Central memory CD4-positive, alpha-beta T cell (primary cell): ENCODE measurements at regions not wholly inside any gene's neighbourhood (a gene's known extent, or its start where the extent isn't known, plus 50 kb on each side); places are given as distances from the start of the nearest gene placed in this dataset.

Source experiments
- DNase-seq: peaks from one replicate; pipeline ENCODE4 v3.0.0; 2022

DNA sequence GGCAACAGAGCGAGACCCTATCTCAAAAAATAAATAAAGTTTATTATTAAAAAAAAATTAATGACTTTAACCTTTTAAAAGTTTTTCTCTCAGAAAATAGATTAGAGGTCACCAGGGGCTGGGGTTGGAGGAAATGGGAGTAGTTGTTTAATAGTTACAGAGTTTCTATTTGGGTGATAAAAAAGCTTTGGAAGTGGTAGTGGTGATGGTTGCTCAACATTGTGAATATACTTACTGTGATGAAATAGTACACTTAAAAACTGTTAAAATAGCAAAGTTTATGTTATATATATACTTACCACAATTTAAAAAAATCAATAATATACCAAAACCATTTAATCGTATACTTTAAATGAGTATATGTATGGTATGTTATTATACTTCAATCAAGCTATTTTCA lies 59.6 kb downstream of the ARL6IP4 start:
- no peak for DNase-seq

DNA sequence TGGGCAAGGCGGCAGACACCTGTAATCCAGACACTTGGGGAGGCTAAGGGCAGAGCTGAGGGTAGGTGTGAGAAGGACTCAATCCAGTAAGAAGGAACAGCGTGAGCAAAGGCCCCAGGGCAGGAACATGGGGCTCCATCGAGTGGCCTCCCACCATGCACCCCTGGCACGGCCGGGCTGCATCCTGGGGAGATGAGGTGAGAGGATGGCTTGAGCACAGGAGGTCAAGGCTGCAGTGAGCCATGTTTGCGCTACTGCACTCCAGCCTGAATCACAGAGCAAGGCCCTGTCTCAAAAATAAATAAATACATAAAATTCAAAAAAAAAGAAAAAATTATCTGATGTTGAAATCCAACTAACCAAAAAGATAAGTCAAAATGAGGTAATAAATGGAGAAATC lies 58.5 kb downstream of the ARL6IP4 start:
- no peak for DNase-seq

DNA sequence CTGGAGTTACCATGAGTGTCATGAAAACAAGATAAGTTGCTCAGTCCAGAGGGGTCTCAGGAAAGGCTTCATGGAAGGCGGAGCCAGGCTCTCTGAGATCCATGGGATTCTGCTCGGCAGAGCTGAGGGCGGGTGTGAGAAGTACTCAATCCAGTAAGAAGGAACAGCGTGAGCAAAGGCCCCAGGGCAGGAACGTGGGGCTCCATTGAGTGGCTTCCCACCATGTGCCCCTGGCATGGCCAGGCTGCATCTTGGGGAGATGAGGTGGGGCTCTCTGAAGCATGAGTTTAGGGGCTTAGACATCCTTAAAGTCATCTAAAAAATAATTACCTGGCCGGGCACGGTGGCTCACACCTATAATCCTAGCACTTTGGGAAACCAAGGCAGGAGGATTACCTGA lies 58.0 kb downstream of the ARL6IP4 start:
- no peak for DNase-seq

DNA sequence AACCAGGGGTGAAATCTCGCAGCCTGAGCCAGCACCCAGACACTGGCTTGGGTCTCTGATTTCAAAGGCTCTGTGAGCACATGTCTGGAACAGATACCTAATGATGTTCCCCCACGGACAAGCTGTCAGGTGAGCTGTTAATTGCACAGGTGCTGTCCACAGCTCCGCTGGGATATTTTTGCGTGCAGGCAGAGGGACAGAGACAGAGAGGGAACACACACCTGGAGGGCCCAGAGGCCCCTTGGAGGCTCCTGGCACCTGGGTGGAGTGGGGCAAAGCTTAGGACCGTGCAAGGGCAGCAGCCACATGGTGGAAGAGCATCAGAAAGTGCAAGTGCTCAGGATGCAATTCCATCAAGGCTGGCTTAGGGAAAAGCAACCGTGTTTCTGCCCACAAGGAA lies 57.3 kb downstream of the ARL6IP4 start:
- no peak for DNase-seq

DNA sequence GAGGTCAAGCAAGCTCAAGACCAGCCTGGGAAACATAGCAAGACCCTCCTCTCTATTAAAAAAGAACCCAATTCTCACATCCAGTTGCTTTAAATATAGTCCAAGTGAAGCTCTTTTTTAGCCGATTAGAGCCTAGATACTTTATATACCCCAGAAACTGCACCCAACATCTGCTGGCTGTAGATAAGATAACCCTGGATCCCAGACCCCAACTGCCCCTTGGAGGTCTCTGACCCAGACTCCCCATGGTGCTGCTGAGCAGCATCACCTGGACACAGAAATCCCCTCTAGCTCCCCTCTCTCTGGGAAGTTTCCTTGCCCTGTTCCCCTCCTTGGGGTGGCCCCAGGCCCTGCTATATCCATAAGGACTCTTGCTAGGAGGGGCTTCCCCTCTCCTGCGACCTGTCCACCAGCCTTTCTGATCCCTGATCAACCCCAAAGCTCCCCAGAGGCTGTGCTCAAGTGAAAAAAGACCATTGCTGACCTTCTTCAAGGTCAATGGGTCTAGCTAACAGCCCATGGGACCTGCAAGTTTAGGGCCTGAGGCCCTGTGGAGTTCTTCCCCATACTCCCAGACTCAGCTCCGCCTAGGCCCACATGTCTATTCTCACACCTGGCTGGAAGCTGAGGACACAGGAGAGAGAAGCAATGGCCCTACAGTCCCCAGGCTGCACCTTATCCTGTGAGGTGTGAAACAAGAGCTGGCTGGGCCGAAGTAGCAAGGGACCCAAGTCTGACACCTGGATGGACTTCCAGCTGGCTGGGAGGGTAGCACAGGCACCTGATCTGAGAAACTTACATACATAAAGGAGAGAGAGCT lies 56.2 kb downstream of the ARL6IP4 start:
- no peak for DNase-seq

DNA sequence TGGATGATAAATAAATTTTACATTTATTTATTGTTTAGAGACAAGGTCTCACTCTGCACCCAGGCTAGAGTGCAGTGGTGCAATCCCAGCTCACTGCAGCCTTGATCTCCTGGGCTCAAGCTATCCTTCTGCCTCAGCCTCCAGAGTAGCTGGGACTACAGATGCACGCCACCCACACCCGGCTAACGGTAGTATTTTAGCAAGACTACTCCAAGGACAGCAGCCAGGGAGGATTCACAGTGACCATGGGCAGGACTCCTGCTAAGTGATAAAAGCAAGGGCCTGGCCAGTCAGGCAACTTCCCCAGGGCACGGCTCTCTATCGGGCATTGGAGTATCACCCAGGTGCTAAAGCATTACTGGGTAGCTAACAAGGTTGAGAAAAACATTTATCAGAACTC lies 55.4 kb downstream of the ARL6IP4 start:
- no peak for DNase-seq

DNA sequence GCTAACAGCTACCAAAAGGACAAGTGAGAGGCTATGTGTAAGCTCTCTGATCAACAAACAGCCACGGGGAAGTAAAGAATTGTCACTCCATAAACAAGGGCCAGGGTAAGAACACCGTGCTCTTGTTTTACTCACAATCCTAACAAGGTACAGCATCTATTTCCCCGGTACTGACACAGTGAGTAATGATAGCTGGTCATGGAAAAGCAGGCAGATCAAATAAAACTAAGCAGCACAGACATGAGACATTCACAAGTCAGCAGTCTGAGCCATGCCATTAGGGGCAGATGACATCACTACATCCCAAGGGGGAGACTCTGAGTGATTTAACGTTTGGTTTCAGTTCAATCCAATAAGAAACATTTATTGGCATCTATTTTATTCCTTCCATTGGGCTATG lies 54.4 kb downstream of the ARL6IP4 start:
- no peak for DNase-seq

DNA sequence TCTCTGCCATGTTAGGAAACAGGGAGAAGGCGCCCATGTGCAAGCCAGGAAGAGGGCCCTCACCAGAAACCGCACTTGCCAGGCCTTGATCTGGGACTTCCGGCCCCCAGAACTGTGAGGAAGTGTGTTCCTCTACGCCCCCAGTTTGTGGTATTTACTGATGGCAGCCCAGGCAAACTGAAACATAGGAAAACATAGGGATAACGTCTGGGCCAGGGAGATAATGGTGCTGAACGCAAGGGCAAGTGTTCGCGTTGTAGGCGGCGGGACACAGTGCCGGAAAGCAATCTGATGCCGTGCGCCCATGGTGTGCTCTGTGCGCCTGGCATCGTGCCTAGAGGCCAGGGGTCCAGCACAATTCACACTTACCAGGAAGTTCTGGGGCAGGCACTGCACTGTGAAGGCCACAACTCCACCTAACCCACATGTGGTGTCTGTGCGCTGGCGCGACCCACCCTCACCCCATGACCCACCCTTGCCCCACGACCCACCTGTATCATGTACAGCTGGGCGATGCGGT lies 53.6 kb downstream of the ARL6IP4 start:
- no peak for DNase-seq

DNA sequence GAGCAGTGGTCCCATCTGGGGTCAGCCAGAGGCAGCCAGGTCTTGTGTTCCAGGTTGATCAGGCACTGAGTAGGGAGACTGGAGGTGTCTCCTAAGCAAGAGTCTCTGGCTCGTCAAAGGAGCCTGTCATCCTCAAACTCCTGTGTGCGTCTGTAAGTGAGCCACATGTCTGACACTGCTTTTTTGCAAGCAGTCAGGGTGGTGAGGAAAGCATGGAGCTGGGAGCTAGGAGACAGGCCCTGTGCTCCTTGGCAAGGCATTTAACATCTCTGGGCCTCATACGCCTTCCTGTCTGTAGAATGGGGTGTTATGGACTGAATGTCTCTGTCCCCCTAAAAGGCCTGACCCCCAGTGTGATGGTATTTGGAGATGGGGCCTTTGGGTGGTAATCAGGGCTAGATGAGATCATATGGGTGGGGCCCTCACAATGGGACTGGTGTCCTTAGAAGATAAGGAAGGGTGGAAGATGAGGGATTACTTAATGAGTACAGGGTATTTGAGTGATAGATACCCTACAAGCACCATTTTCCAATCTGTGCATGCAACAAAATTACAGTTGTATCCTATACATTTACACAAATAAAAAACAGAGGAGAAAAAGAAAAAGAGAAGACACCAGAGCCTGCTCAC lies 53.0 kb downstream of the ARL6IP4 start:
- DNase-seq, result no peak

DNA sequence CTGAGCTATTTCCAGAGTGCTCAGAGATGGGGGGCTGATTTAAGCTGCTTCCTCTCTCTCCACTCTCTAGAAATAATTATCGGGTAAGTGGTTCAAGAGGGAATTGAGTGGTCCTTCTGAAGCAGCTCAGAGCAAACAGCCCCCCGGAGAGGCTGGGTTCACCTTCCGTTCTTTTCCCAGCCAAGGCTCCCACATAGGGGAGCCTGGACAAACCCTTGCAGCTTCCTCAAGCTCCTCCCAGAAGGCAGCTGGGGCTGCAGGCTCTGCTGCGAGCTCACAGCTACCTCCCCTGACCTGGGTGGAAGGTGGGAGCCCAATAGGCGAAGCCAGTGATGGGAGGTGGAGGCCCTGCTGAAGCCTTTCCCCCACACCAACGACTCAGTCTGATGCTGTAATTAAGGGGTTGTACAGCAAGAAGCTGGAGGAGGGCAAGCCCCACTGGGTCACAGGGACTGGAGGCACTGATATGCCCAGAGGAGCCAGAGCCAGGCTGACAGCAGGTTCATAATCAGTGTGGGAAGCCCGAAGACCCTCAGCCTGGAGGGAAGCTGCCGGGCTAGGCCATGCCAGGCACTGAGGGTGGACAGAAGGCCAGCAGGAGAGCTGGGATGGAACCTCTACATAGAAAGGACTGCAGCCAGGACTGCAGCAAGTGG lies 52.4 kb downstream of the ARL6IP4 start:
- no peak for DNase-seq
